Caco-2 (cell line): ENCODE measurements at regions not wholly inside any gene's neighbourhood (a gene's known extent, or its start where the extent isn't known, plus 50 kb on each side); places are given as distances from the start of the nearest gene placed in this dataset.

Experiments
- BruUV-seq: library from RNA; stranded (reverse); fragments of 400-500 nt; replicated peaks from 2 replicates; lab custom pipeline; 2021; lab: Mats Ljungman, UMichigan
- CTCF ChIA-PET: fragments of 300-600 bp; sonication (Branson Sonifier 250); formaldehyde crosslinking; loops from one replicate; lab custom pipeline; 2022; ENCODE audit warnings: antibody characterized with exemption; lab: Charles Lee
- POLR2A ChIA-PET: fragments of 300-600 bp; sonication (Branson Sonifier 250); formaldehyde crosslinking; loops from one replicate; lab custom pipeline; 2022; ENCODE audit warnings: antibody characterized with exemption; lab: Charles Lee
- DNase-seq, 2 experiments: peaks; one replicate each; pipeline versions ENCODE4 v3.0.0 to v3.0.0-alpha.2; 2020 to 2022
- H3K27me3 ChIP-seq: replicated peaks from 2 replicates; pipeline ENCODE4 v1.6.0; 2011; ENCODE audit warnings: low read length; ENCODE audit not compliant: control insufficient read depth, insufficient read depth
- H3K36me3 ChIP-seq: 2 replicates; pipeline ENCODE4 v1.5.1; 2011; ENCODE audit warnings: low read length; ENCODE audit not compliant: control insufficient read depth, insufficient read depth
- H3K4me1 ChIP-seq: fragments of 250-450 bp; sonication (Bioruptor Pico); 2 replicates; pipeline ENCODE4 v1.5.1; 2020; ENCODE audit warnings: mild to moderate bottlenecking
- H3K4me3 ChIP-seq: 2 replicates; pipeline ENCODE4 v1.5.1; 2011; ENCODE audit warnings: low read depth, mild to moderate bottlenecking, control low read depth, low read length
- H3K9me3 ChIP-seq: fragments of 250-450 bp; sonication (Bioruptor Pico); 2 replicates; pipeline ENCODE4 v1.5.1; 2020; ENCODE audit warnings: mild to moderate bottlenecking, moderate library complexity
- H3K27ac Mint-ChIP-seq: one replicate; pipeline ENCODE4 v1.8.0; 2022; ENCODE audit warnings: mixed read lengths; ENCODE audit not compliant: unreplicated experiment
- H3K27me3 Mint-ChIP-seq: one replicate; pipeline ENCODE4 v1.8.0; 2022; ENCODE audit warnings: mixed read lengths; ENCODE audit not compliant: insufficient read depth, unreplicated experiment
- H3K36me3 Mint-ChIP-seq: one replicate; pipeline ENCODE4 v1.8.0; 2022; ENCODE audit warnings: mild to moderate bottlenecking, mixed read lengths; ENCODE audit not compliant: insufficient read depth, unreplicated experiment
- H3K4me1 Mint-ChIP-seq: one replicate; pipeline ENCODE4 v1.8.0; 2022; ENCODE audit warnings: low read depth, mixed read lengths; ENCODE audit not compliant: unreplicated experiment
- H3K4me3 Mint-ChIP-seq: one replicate; pipeline ENCODE4 v1.8.0; 2022; ENCODE audit warnings: mild to moderate bottlenecking, moderate library complexity, mixed read lengths; ENCODE audit not compliant: unreplicated experiment
- H3K9me3 Mint-ChIP-seq: one replicate; pipeline ENCODE4 v1.8.0; 2022; ENCODE audit warnings: mixed read lengths; ENCODE audit not compliant: unreplicated experiment
- CTCF ChIP-seq, 2 experiments: fragments of 200-600 bp in 1 of 2; IDR thresholded peaks; 1 replicate in 1 of 2; 2 replicates in 1 of 2; pipeline versions ENCODE4 v1.5.1 to v1.8.0; 2011 to 2022; ENCODE audit warnings: antibody characterized with exemption in 1 of 2, control low read depth in 1 of 2, inconsistent platforms in 1 of 2, low read depth in 1 of 2, low read length in 1 of 2, mild to moderate bottlenecking in 1 of 2, moderate library complexity in 1 of 2; ENCODE audit not compliant: insufficient read depth in 1 of 2, severe bottlenecking in 1 of 2, unreplicated experiment in 1 of 2
- intact Hi-C: fragments of 100-400 bp; cut with micrococcal nuclease; formaldehyde crosslinking; loops from one replicate; pipeline ENCODE4 v1.10.0; 2022; ENCODE audit not compliant: unreplicated experiment

- CTCF ChIA-PET = no interaction called here
- TF ChIP-seq CTCF (IDR thresholded peaks at IDR 0.05; ENCODE audit: insufficient read depth in 1 of 2, low read depth in 1 of 2, low read length in 1 of 2, severe bottlenecking in 1 of 2, unreplicated experiment in 1 of 2) = no peak
- intact Hi-C loops = no loop called here
- Histone ChIP-seq H3K36me3 (no peaks in the 10 kb centered on the region), H3K27me3 (no peaks in the 10 kb centered on the region; the same call in 1 of the 2 replicates), H3K9me3 (no peaks in the 10 kb centered on the region), H3K4me1 (no peaks in the 10 kb centered on the region), H3K4me3 (no peak overlapping the region)
- no peaks in the 10 kb centered on the region for H3K9me3 Mint-ChIP-seq
- POLR2A ChIA-PET = no interaction called here
- no TSS peak for BruUV-seq
- no peaks in the 10 kb centered on the region for H3K4me1 Mint-ChIP-seq
- H3K36me3 Mint-ChIP-seq = no peaks in the 10 kb centered on the region
- no peak overlapping the region for H3K27ac Mint-ChIP-seq
- H3K27me3 Mint-ChIP-seq = peaks cover 2% of the 10 kb centered on the region
- DNase-seq = no peak
- H3K4me3 Mint-ChIP-seq = no peak overlapping the region
Observed at GRCh38 chr16:52165961-52166360, 381.0 kb downstream of the TOX3 start.

DNA sequence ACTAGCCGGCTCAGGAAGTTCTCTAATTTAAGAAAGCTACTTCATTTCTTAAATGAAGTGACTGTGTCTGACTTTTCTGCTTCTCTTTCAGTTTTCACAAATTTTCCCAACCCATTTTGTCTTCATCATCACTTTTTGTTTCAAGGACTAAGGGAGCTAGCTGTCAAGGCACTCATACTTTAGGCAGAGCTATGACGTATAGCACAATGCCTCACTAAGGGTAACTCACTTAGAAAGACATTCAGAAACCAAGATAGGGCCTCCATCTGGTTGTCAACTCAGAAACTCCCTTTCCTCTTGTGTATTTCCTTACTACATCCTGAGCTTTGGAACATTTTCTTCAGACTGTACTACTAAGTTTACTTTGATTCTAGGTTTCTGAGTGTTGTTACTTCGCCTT is 397.9 kb downstream of the TOX3 start:
- H3K4me3 ChIP-seq = no peak overlapping the region
- TF ChIP-seq CTCF (IDR thresholded peaks at IDR 0.05; ENCODE audit: insufficient read depth in 1 of 2, low read depth in 1 of 2, low read length in 1 of 2, severe bottlenecking in 1 of 2, unreplicated experiment in 1 of 2) = no peak
- Mint-ChIP-seq H3K27me3 (no peaks in the 10 kb centered on the region), H3K4me1 (no peaks in the 10 kb centered on the region), H3K36me3 (no peaks in the 10 kb centered on the region), H3K27ac (no peak overlapping the region), H3K9me3 (no peaks in the 10 kb centered on the region), H3K4me3 (no peak overlapping the region)
- no peaks in the 10 kb centered on the region for H3K36me3 ChIP-seq
- intact Hi-C loops = no loop called here
- H3K9me3 ChIP-seq = no peaks in the 10 kb centered on the region
- no peaks in the 10 kb centered on the region for H3K27me3 ChIP-seq
- BruUV-seq = no TSS peak
- no peaks in the 10 kb centered on the region for H3K4me1 ChIP-seq
- CTCF ChIA-PET = no interaction called here
- no peak for DNase-seq
- POLR2A ChIA-PET = no interaction called here

DNA sequence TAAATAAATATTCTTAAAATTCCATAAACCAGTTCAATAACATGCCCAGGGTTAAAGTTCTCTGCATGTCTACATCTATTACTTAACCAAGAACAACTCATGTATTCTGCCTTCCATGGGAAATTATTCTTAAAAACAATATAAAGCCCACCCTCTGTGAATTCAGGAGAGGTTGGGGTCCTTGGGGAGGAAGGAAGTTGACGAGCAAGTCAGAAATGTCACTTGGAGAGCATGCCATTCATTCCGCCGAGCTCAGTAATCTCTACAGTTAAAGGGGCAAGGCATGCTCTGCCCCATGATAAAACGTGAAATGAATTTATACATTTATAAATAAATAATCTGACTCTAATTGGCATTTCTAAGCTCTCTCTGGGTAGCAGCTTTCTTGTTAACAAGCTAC is 405.1 kb downstream of the TOX3 start:
- Mint-ChIP-seq H3K9me3 (no peaks in the 10 kb centered on the region), H3K36me3 (no peaks in the 10 kb centered on the region), H3K27me3 (peaks cover 4% of the 10 kb centered on the region), H3K4me3 (no peak overlapping the region), H3K27ac (no peak overlapping the region), H3K4me1 (no peaks in the 10 kb centered on the region)
- H3K9me3 ChIP-seq = no peaks in the 10 kb centered on the region
- H3K4me1 ChIP-seq = no peaks in the 10 kb centered on the region
- H3K4me3 ChIP-seq = no peak overlapping the region
- DNase-seq = no peak
- POLR2A ChIA-PET = no interaction called here
- CTCF ChIA-PET = no interaction called here
- no peak for TF ChIP-seq CTCF (IDR thresholded peaks at IDR 0.05; ENCODE audit: insufficient read depth in 1 of 2, low read depth in 1 of 2, low read length in 1 of 2, severe bottlenecking in 1 of 2, unreplicated experiment in 1 of 2)
- no peaks in the 10 kb centered on the region for H3K36me3 ChIP-seq
- intact Hi-C loops = no loop called here
- no peaks in the 10 kb centered on the region for H3K27me3 ChIP-seq
- no TSS peak for BruUV-seq
